GM12874 (cell line): ENCODE measurements at regions not wholly inside any gene's neighbourhood (a gene's known extent, or its start where the extent isn't known, plus 50 kb on each side); places are given as distances from the start of the nearest gene placed in this dataset.

ENCODE experiments used
- CTCF ChIP-seq: IDR thresholded peaks from 2 replicates; pipeline ENCODE4 v1.5.1; 2011; ENCODE audit warnings: low read depth, mild to moderate bottlenecking, control low read depth, low read length, moderate library complexity; ENCODE audit not compliant: insufficient read depth

DNA sequence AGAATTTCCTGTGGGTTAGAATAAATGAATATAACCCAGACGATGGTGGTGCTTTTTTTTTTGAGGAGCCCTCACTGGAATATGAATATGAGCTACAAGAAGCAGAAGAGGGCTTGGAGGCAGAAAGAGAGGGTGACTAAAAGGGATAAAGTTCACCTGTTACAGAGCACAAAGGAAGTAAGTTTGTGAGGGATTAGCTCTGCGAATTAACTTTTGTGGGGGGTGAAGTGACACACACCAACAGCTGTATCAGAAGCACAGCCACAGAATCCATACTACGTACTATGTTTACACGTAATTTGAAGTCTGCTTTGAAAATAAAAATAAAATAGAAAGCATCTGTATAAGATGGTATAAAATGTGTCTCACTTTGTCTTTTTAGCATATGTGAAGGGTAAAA is 963.6 kb upstream of the DIAPH2 start:
- TF ChIP-seq CTCF, result no peak

DNA sequence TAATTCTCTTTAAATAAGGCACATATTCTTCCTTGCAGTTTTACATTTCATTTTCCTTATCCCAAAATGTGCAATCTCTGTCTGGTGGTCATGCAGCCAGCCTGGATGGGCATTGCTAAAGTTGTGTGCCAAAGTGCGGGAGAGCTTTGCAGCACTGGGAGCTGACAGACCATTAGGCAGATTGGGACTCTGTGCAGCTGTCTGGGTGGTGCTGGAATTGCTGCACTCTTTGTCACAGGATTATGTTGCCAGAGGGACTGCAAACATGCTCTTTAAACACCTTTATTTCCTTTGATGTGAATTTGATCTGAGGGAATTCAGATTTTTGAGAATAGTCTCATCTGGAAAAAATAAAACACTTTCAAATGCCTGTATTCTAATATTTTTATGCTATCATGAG is 956.2 kb upstream of the DIAPH2 start:
- no peak for TF ChIP-seq CTCF

GRCh38 chrX:95729401-95729800 is 955.2 kb upstream of the DIAPH2 start:
- TF ChIP-seq CTCF, result no peak

DNA sequence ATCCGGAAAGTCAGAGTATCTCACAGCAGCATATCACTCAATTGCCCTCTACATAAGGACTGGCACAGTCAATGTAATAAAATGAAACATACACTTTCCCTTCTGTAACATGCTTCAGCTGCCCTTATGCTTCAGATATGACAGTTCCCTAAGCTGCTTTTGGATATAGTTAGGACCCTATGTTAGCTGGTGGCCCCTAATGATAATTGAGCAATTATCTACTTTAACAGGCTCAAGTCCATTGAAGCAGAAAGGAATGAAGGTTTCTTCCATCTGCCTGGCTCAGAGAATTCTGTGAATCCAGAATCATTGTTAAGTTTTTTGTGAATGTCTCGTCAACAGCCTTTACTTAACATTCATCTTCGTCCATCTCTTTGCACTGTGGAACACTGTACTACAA is 951.2 kb upstream of the DIAPH2 start:
- no peak for TF ChIP-seq CTCF

GRCh38 chrX:95754411-95754810 is 930.2 kb upstream of the DIAPH2 start:
- TF ChIP-seq CTCF, result no peak

DNA sequence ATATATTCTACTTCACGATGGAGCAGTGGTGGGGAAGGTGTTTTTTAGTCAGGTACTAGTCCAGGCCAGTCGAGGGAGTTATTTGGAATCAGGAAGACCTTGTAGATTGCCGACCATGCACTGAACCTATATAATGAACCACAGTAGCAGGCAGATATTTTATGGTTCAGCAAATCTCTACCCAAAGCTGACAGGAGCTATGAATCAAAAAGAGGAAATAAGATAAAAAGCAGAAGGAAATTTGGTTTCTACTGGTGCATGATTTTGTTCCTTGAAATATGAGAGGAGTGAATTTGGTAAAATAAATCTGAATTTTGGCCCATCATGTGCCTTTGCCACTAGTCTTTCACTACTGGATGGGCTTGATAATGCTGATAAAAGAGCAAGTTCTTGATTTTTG is 924.3 kb upstream of the DIAPH2 start:
- no peak for TF ChIP-seq CTCF

DNA sequence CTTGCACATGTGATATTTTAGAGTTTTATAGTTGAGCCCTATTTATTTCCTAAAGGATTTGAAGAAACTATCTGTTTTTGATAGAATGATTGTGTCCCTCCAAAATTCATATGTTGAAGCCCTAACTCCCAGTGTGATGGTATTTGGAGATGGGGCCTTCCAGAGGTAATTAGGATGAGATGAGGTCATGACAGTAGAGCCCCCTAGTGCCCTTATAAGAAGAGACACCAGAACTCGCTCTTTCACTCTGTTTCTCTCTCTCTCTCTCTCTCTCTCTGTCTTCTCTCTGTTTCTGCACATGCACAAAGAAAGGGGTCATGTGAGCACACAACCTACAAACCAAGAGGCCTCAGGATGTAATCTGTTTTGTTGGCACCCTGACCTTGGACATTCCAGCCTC is 921.9 kb upstream of the DIAPH2 start:
- 0 out of 2 replicates have a peak, but pooled peaks have one; percentile 16 for TF ChIP-seq CTCF

DNA sequence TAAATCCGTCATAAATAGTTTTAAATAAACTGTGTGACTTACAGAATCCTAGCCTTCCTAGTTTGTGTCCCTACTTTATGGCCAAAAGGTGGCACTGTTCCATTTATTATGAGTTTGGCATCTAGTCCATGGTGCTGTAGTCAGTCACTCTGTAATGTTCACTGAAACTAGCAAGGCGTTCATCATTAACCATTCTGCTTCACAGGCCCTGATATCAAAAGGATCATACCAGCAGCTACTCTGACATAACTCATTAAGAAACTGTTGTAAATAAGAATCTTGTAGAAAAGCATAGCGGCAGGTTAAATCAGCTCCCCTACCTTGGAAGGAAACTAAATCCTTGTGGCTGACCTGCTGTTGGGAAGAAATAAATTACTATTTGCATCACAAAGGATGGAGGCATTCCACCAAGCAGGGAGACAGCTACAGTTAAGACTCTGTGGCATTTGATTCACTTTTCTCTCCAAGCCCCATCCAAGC is 919.6 kb upstream of the DIAPH2 start:
- peak; percentile 28; the same call in 1 of the 2 replicates for TF ChIP-seq CTCF
